Esophagus mucosa (tissue), 1 donor: ENCODE measurements at regions not wholly inside any gene's neighbourhood (a gene's known extent, or its start where the extent isn't known, plus 50 kb on each side); places are given as distances from the start of the nearest gene placed in this dataset.
"Not testable (repeated sequence)": the region's sequence is repeated elsewhere in the genome, so short reads cannot be mapped to it uniquely, and the experiment has no call there.

Experiments
- ATAC-seq: fragments of 200-7000 bp; cut with Tn5 transposase; one replicate; pipeline ENCODE4 v1.9.1; 2020
- donor health status: DM: yes; HTN: yes; CAD: no.

GRCh38 chr9:73889023-73889422 lies 608.1 kb upstream of the RORB start:
- ATAC-seq: no peak

GRCh38 chr9:73890685-73891277 lies 606.4 kb upstream of the RORB start:
- no peak for ATAC-seq

- no peak for ATAC-seq
These were observed 604.8 kb upstream of the RORB start for GRCh38 chr9:73892335-73892734.

- no peak for ATAC-seq
These were observed 603.9 kb upstream of the RORB start for GRCh38 chr9:73893230-73893629.

GRCh38 chr9:73896061-73896460 lies 601.1 kb upstream of the RORB start:
- no peak for ATAC-seq

GRCh38 chr9:73906671-73907070 lies 590.5 kb upstream of the RORB start:
- ATAC-seq: no peak

- no peak for ATAC-seq
These were observed 585.3 kb upstream of the RORB start for GRCh38 chr9:73911804-73912203.

- no peak for ATAC-seq
These were observed 581.0 kb upstream of the RORB start for GRCh38 chr9:73916016-73916673.

- no peak for ATAC-seq
These were observed 577.4 kb upstream of the RORB start for GRCh38 chr9:73919712-73920111.

- ATAC-seq: no peak
These were observed 573.3 kb upstream of the RORB start for GRCh38 chr9:73923796-73924195.

GRCh38 chr9:73951147-73951546 lies 546.0 kb upstream of the RORB start:
- no peak for ATAC-seq

- no peak for ATAC-seq
These were observed 534.3 kb upstream of the RORB start for GRCh38 chr9:73962792-73963191.

- no peak for ATAC-seq
These were observed 527.2 kb upstream of the RORB start for GRCh38 chr9:73969936-73970335.

GRCh38 chr9:73976424-73976823 lies 520.7 kb upstream of the RORB start:
- ATAC-seq: not testable (repeated sequence)

GRCh38 chr9:73979894-73980264 lies 517.3 kb upstream of the RORB start:
- no peak for ATAC-seq

- no peak for ATAC-seq
These were observed 516.4 kb upstream of the RORB start for GRCh38 chr9:73980754-73981153.

GRCh38 chr9:73981405-73981804 lies 515.7 kb upstream of the RORB start:
- ATAC-seq: no peak

- peak; percentile 62 for ATAC-seq
These were observed 501.3 kb upstream of the RORB start for GRCh38 chr9:73995836-73996235.

GRCh38 chr9:73996844-73997243 lies 500.3 kb upstream of the RORB start:
- peak; percentile 62 for ATAC-seq

GRCh38 chr9:74001382-74001781 lies 495.8 kb upstream of the RORB start:
- no peak for ATAC-seq

GRCh38 chr9:74006935-74007334 lies 490.2 kb upstream of the RORB start:
- no peak for ATAC-seq

- no peak for ATAC-seq
These were observed 489.3 kb upstream of the RORB start for GRCh38 chr9:74007833-74008232.

- ATAC-seq: no peak
These were observed 481.1 kb upstream of the RORB start for GRCh38 chr9:74016004-74016403.

- ATAC-seq: no peak
These were observed 471.7 kb upstream of the RORB start for GRCh38 chr9:74025402-74025925.

GRCh38 chr9:74032421-74032820 lies 464.7 kb upstream of the RORB start:
- no peak for ATAC-seq
